ENCODE measurements at regions not wholly inside any gene's neighbourhood (a gene's known extent, or its start where the extent isn't known, plus 50 kb on each side); places are given as distances from the start of the nearest gene placed in this dataset.

DNA sequence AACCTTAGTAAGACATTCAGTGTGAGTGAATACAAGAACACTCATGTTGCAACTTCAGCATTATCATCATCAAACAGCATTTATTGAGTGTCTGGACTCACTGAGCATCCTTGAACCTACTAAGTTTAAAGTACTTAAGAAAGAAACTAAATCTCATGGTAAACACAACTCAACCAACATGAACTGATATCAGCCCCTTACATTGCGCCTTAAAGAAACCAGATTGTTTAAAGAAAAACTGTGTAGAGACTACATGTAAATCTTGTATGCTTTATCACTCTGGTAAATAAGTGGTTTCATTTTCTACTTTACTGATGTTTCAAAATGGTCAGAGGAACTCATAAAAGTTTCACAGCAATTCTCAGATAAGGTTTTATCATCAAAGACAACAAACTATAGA lies 157.5 kb upstream of the FERD3L start:
- no peak for TF ChIP-seq EZH2 (IDR thresholded peaks at IDR 0.05; ENCODE audit: low read depth, low read length, severe bottlenecking)
- TF ChIP-seq, protein P1, sequence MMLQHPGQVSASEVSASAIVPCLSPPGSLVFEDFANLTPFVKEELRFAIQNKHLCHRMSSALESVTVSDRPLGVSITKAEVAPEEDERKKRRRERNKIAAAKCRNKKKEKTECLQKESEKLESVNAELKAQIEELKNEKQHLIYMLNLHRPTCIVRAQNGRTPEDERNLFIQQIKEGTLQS (IDR thresholded peaks at IDR 0.05; ENCODE audit: insufficient read depth, low read depth, low read length): no peak
- no peak for TF ChIP-seq HDAC2 (IDR thresholded peaks at IDR 0.05; ENCODE audit: borderline replicate concordance in 1 of 2, low read depth in 2 of 2, low read length in 2 of 2)
- no peak for TF ChIP-seq EP300 (IDR thresholded peaks at IDR 0.05; ENCODE audit: borderline replicate concordance in 1 of 2, low read depth in 2 of 2, low read length in 2 of 2)
- no peak for TF ChIP-seq MAX (IDR thresholded peaks at IDR 0.05)
- no peak for TF ChIP-seq CTCF (IDR thresholded peaks at IDR 0.05; ENCODE audit: control extremely low read depth in 1 of 3, insufficient read depth in 1 of 3, low read depth in 1 of 3, low read length in 3 of 3)
- TF ChIP-seq RAD21 (IDR thresholded peaks at IDR 0.05 in 1 of 2, conservative IDR thresholded peaks at IDR 0.05 in 1 of 2; ENCODE audit: low read depth in 2 of 2, low read length in 2 of 2): no peak
- TF ChIP-seq YY1 (IDR thresholded peaks at IDR 0.05; ENCODE audit: low read depth, low read length): no peak
- TF ChIP-seq GTF2F1 (IDR thresholded peaks at IDR 0.05; ENCODE audit: borderline replicate concordance, low read depth, low read length): no peak
- no peak for TF ChIP-seq USF2 (IDR thresholded peaks at IDR 0.05; ENCODE audit: low read length)
- TF ChIP-seq RBBP5 (IDR thresholded peaks at IDR 0.05; ENCODE audit: borderline replicate concordance, low read depth, low read length): no peak
- TF ChIP-seq FOSL1 (IDR thresholded peaks at IDR 0.05; ENCODE audit: insufficient read depth, low read depth, low read length): no peak
- no peak for TF ChIP-seq ASH2L (IDR thresholded peaks at IDR 0.05; ENCODE audit: low read length)

Data from H1 (cell line).